HG03565 (cell line): ENCODE measurements at regions not wholly inside any gene's neighbourhood (a gene's known extent, or its start where the extent isn't known, plus 50 kb on each side); places are given as distances from the start of the nearest gene placed in this dataset.

Source experiments
- ATAC-seq: cut with Tn5 transposase; IDR thresholded peaks from one replicate; pipeline ENCODE4 v1.9.1; 2021; ENCODE audit warnings: mild to moderate bottlenecking, moderate library complexity; ENCODE audit not compliant: unreplicated experiment

GRCh38 chr18:71798986-71799673, 745.0 kb downstream of the CBLN2 start:
- ATAC-seq, result no peak

- no peak for ATAC-seq
Measured at GRCh38 chr18:71797554-71797953, 746.6 kb downstream of the CBLN2 start.

- peak; percentile 60 for ATAC-seq
Measured at GRCh38 chr18:71784777-71785176, 759.4 kb downstream of the CBLN2 start.

- ATAC-seq, result no peak
Measured at GRCh38 chr18:71760541-71760940, 783.6 kb downstream of the CBLN2 start.

GRCh38 chr18:71754246-71754645, 789.9 kb downstream of the CBLN2 start:
- no peak for ATAC-seq

GRCh38 chr18:71743634-71744033, 800.5 kb downstream of the CBLN2 start:
- no peak for ATAC-seq

- ATAC-seq, result no peak
Measured at GRCh38 chr18:71729611-71730010, 814.5 kb downstream of the CBLN2 start.

GRCh38 chr18:71727909-71728308, 816.2 kb downstream of the CBLN2 start:
- ATAC-seq, result no peak

- ATAC-seq, result no peak
Measured at GRCh38 chr18:71725256-71725655, 818.9 kb downstream of the CBLN2 start.

GRCh38 chr18:71707985-71708500, 836.1 kb downstream of the CBLN2 start:
- ATAC-seq, result no peak

GRCh38 chr18:71707400-71707799, 836.7 kb downstream of the CBLN2 start:
- ATAC-seq, result peak; percentile 58

GRCh38 chr18:71689416-71690160, 854.6 kb downstream of the CBLN2 start:
- no peak for ATAC-seq

GRCh38 chr18:71682591-71682990, 861.6 kb downstream of the CBLN2 start:
- ATAC-seq, result no peak

- ATAC-seq, result no peak
Measured at GRCh38 chr18:71678144-71678543, 866.0 kb downstream of the CBLN2 start.

GRCh38 chr18:71673954-71674353, 870.2 kb downstream of the CBLN2 start:
- no peak for ATAC-seq

GRCh38 chr18:71673498-71673897, 870.6 kb downstream of the CBLN2 start:
- ATAC-seq, result no peak

- no peak for ATAC-seq
Measured at GRCh38 chr18:71666481-71666880, 877.7 kb downstream of the CBLN2 start.

- ATAC-seq, result no peak
Measured at GRCh38 chr18:71665131-71665530, 879.0 kb downstream of the CBLN2 start.

GRCh38 chr18:71643822-71644221, 900.3 kb downstream of the CBLN2 start:
- ATAC-seq, result no peak

- no peak for ATAC-seq
Measured at GRCh38 chr18:71630696-71631095, 913.4 kb downstream of the CBLN2 start.

GRCh38 chr18:71625556-71626090, 918.5 kb downstream of the CBLN2 start:
- ATAC-seq, result no peak

GRCh38 chr18:71598374-71598773, 945.8 kb downstream of the CBLN2 start:
- no peak for ATAC-seq
